ENCODE measurements at regions not wholly inside any gene's neighbourhood (a gene's known extent, or its start where the extent isn't known, plus 50 kb on each side); places are given as distances from the start of the nearest gene placed in this dataset.
"Not testable (repeated sequence)": the region's sequence is repeated elsewhere in the genome, so short reads cannot be mapped to it uniquely, and the experiment has no call there.

GRCh38 chr5:61215996-61216395, 53.7 kb upstream of the SMIM15 start:
- no peak for DNase-seq

- no peak for DNase-seq
Measured at GRCh38 chr5:61216741-61217140, 54.5 kb upstream of the SMIM15 start.

GRCh38 chr5:61217214-61217613, 54.9 kb upstream of the SMIM15 start:
- DNase-seq = no peak

GRCh38 chr5:61228229-61228628, 66.0 kb upstream of the SMIM15 start:
- no peak for DNase-seq

GRCh38 chr5:61228691-61229280, 66.5 kb upstream of the SMIM15 start:
- DNase-seq = no peak

GRCh38 chr5:61229416-61229815, 67.1 kb upstream of the SMIM15 start:
- DNase-seq = no peak

GRCh38 chr5:61230492-61230891, 68.2 kb upstream of the SMIM15 start:
- no peak for DNase-seq

GRCh38 chr5:61231813-61232212, 69.5 kb upstream of the SMIM15 start:
- no peak for DNase-seq

- no peak for DNase-seq
Measured at GRCh38 chr5:61232490-61233050, 70.3 kb upstream of the SMIM15 start.

GRCh38 chr5:61234019-61234418, 71.8 kb upstream of the SMIM15 start:
- no peak for DNase-seq

GRCh38 chr5:61236715-61237114, 74.4 kb upstream of the SMIM15 start:
- not testable (repeated sequence) for DNase-seq

- DNase-seq = no peak
Measured at GRCh38 chr5:61245486-61245885, 83.2 kb upstream of the SMIM15 start.

- DNase-seq = no peak
Measured at GRCh38 chr5:61245936-61246335, 83.7 kb upstream of the SMIM15 start.

- no peak for DNase-seq
Measured at GRCh38 chr5:61246768-61247307, 84.6 kb upstream of the SMIM15 start.

- DNase-seq = no peak
Measured at GRCh38 chr5:61251874-61252642, 80.0 kb upstream of the ZSWIM6 start.

GRCh38 chr5:61252643-61252925, 79.5 kb upstream of the ZSWIM6 start:
- DNase-seq = no peak

GRCh38 chr5:61253547-61253946, 78.5 kb upstream of the ZSWIM6 start:
- no peak for DNase-seq

- no peak for DNase-seq
Measured at GRCh38 chr5:61254969-61255555, 77.0 kb upstream of the ZSWIM6 start.

GRCh38 chr5:61256474-61256873, 75.6 kb upstream of the ZSWIM6 start:
- no peak for DNase-seq

- no peak for DNase-seq
Measured at GRCh38 chr5:61257421-61257820, 74.6 kb upstream of the ZSWIM6 start.

- no peak for DNase-seq
Measured at GRCh38 chr5:61261136-61261535, 70.9 kb upstream of the ZSWIM6 start.

- peak; percentile 64 for DNase-seq
Measured at GRCh38 chr5:61262080-61262479, 70.0 kb upstream of the ZSWIM6 start.

- DNase-seq = no peak
Measured at GRCh38 chr5:61263072-61263471, 69.0 kb upstream of the ZSWIM6 start.
